ENCODE measurements at regions not wholly inside any gene's neighbourhood (a gene's known extent, or its start where the extent isn't known, plus 50 kb on each side); places are given as distances from the start of the nearest gene placed in this dataset.
A peak's percentile ranks its signal among the peaks of the same experiment; 100 is the strongest.
"Not testable (repeated sequence)": the region's sequence is repeated elsewhere in the genome, so short reads cannot be mapped to it uniquely, and the experiment has no call there.

DNA sequence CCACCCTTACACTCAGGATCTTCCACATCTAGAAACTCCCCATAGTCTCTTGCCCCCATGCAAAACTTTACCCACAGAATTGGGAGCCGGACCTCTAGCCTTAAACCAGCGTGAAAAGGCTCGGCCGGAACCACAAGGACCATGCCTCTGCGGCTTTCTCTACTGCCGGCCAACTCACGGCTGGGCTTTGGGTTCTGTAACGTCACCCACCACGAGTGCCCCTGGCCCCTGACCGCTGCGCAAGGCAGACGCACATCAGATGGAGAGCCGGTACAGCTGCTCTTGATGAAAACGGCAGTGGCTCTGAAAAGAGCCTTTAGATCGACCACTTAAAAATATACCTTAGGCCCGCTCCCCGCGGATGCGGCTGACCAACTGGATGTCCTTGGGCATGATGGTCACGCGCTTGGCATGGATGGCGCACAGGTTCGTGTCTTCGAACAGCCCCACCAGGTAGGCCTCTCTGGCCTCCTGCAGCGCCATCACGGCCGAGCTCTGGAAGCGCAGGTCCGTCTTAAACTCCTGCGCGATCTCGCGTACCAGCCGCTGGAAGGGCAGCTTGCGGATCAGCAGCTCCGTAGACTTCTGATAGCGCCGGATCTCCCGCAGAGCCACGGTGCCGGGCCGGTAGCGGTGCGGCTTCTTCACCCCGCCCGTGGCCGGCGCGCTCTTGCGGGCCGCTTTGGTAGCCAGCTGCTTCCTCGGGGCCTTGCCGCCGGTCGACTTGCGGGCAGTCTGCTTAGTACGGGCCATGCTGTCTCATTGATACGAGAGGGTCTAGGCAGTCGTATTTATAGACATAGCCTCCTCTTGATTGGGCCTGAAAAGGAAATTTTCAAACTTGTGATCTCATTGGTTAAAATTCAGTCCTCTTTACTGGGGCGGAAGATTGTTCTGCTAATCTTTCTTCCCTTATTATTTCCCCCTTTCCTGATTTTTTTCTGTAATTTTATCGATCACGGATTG lies 66.3 kb downstream of the FAM72C start:
- DNase-seq (ENCODE audit: low read depth in 2 of 2, low spot score in 1 of 2), result not testable (repeated sequence)

DNA sequence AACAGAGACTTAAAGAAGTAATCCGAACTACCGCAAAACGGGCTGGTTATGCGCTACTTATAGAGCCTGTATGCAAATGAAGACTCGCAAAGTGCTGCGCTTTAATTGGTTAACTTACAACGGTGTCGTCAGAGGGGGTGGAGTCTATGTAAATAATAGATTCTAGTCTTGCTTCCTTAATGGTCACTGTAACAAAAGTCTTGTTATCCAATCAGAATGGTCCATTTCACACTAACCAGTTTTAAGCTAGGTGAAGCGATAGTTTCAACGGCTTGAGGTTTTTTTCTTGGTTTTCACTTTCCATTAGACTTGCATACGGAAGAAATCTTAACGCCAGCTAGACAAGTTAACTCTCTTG lies 67.2 kb downstream of the FAM72C start:
- DNase-seq (ENCODE audit: low read depth in 2 of 2, low spot score in 1 of 2), result not testable (repeated sequence)

DNA sequence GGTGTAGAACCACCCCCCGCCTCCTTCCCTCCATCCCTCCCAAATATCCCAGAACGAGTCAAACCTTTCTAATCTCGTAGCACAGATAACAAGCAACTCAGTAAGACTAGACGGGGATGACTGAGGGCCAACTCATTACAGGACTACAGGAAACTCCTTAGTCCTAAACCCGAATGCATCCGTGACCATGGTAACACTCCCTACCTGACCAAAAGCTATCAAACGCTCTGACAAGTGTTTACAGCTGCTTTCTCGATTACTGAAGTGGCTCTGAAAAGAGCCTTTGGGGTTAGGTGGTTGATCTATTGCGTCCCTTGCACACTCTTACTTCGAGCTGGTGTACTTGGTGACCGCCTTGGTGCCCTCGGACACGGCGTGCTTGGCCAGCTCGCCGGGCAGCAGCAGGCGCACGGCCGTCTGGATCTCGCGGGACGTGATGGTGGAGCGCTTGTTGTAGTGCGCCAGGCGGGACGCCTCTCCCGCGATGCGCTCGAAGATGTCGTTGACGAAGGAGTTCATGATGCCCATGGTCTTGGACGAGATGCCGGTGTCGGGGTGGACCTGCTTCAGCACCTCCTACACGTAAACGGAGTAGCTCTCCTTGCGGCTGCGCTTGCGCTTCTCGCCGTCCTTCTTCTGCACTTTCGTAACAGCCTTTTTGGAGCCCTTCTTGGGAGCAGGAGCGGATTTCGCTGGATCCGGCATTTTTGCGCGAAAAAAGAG lies 67.7 kb downstream of the FAM72C start:
- DNase-seq (ENCODE audit: low read depth in 2 of 2, low spot score in 1 of 2), result not testable (repeated sequence)

DNA sequence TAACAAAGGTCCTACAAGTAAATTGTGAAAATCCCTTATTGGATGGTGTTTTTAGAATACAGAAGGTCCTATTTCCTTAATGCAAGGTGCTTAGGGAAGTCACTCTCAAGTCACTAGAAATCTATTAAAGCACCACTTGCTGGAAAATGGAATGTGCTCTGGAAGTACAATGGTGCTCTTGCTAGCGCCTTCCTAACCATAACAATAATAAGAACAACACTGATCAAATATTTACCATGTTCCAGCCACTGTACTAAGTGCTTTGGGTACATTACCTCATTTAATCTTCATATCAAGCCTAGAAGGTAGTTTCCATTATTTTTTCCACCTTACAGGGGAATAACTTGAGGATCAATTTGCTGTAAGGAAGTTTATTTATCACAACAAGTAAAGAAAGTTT lies 75.4 kb downstream of the FAM72C start:
- not testable (repeated sequence) for DNase-seq (ENCODE audit: low read depth in 2 of 2, low spot score in 1 of 2)

DNA sequence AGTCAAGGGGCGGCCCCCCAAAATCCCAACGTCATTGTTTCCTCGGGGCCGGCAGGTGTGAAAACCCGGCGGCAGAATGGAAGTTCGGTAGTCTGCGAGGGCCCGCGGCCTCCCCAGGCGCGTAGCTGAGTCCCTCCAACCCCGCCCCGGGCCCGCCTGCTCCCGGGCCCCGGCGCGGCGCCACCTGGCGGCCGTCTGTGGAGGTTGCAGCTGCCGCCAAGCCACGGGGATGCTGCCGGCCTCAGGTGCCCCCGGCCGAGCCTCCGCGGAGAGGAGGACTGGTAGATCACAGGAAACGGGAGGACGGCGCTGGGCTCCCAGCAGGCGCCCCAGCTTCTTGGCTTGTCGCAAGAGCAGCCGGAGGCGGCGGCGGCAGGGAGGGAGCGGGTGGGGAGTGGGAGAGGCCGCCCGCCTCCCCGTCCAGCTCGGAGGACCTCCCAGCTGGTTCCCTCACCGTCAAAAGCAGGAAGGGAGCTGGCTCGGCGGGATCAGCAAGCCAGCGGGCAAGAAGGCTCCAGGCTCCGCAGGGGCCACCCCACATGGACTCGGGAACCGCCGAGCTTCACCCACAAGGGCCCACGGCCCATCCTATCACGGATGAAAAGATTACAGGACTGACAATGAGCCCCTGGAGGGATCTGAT lies 86.7 kb downstream of the FAM72C start:
- DNase-seq (ENCODE audit: low read depth in 2 of 2, low spot score in 1 of 2), result peak; percentile 2 to 50

DNA sequence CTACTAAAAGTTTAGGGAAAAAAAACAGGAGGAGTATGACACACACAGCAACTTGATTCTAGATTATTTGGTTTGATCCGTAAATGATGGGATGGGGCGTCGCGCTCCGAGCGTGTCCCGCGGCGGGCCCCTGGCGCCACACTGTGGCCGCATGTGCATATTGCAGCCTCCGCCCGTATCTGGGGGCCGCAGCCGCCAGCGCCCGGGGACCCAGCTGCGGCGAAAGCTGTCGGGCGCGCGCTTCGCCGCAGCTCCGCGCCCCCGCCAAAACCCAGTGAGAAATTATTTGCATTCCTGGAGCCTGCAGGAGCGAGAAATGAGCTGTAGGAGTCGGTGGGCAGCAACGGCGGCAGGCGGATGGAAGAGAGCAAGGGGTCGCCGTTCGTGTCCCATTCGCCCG lies 87.3 kb downstream of the FAM72C start:
- DNase-seq (ENCODE audit: low read depth in 2 of 2, low spot score in 1 of 2), result peak in 1 of 2 donors; percentile 5

DNA sequence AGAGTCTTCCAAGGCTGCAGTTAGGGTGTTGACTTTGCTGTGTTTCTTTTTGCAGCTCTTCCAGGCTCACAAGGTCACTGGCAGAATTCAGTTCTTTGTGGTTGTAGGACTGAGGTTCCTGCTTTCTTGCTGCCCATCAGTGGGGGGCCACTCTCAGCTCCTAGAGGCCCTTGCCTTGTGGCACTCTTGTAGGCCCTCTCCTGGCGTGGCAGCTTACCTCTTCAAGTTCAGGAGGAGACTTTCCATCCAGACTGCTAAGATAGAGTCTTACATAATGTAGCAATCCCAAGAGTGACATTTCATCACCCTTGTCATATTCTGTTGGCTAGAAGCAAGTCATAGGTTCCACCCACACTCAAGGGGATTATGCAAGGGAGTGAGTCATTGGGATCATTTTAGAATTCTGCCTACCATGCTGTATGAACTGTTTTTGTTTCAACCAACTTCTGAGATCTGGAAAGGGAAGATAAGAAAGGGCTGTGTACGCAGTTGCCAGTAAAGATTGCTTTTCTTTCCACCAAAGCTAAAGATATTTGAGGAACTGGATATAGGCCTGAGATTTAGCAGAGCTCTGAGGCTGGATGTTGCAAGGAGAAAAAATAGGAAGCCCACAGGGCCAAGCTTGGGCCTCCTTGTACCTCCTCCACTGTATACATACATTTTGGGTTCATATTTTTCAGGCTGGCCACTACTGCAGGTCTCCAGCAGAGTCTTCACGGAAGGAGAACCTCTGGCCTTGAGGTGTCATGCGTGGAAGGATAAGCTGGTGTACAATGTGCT lies 91.8 kb downstream of the FAM72C start:
- DNase-seq (ENCODE audit: low read depth in 2 of 2, low spot score in 1 of 2), result not testable (repeated sequence)

DNA sequence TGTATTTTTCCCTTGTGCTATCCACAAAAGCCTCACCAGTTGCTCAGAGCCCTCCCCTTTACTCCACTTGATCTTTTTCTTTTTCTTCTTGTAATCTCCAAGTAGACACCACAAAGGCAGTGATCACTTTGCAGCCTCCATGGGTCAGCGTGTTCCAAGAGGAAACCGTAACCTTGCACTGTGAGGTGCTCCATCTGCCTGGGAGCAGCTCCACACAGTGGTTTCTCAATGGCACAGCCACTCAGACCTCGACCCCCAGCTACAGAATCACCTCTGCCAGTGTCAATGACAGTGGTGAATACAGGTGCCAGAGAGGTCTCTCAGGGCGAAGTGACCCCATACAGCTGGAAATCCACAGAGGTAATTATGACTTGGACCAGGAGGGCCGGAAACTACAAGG lies 95.8 kb downstream of the FAM72C start:
- DNase-seq (ENCODE audit: low read depth in 2 of 2, low spot score in 1 of 2), result not testable (repeated sequence)

DNA sequence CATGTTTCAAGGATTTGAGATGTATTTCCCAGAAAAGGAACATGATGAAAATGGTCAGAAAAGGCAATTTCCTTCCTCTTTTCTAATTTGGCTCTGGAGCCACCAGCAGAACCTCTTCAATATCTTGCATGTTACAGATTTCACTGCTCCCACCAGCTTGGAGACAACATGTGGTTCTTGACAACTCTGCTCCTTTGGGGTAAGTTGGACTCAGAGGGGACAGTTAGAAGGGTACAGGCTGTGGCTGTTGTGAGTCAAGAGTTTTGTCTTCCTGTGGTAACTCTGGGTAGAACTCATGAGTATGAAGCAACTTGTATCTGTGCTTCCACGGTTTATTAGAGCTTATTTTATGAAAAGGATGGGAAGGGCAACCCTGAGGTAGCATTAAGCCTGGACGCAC lies 97.2 kb downstream of the FAM72C start:
- DNase-seq (ENCODE audit: low read depth in 2 of 2, low spot score in 1 of 2), result not testable (repeated sequence)

DNA sequence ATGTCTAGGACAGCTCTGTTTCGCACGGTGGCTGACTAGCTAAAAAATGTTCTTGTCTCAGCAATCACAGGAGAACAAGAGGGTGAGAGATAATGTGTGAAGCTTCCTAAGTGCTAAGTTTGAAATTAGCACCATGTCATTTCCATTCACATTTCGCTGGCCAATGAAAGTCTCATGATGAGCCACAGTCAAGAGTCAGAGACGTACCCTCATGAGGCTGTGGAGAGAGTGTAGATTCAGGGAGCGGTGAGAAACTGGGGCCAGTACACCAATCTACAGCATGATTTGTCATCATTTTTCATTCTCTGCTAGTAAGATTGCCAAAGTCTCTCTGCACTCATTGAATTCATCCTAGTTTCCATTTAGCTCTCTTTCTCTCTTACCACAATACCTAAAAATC lies 98.1 kb downstream of the FAM72C start:
- not testable (repeated sequence) for DNase-seq (ENCODE audit: low read depth in 2 of 2, low spot score in 1 of 2)

DNA sequence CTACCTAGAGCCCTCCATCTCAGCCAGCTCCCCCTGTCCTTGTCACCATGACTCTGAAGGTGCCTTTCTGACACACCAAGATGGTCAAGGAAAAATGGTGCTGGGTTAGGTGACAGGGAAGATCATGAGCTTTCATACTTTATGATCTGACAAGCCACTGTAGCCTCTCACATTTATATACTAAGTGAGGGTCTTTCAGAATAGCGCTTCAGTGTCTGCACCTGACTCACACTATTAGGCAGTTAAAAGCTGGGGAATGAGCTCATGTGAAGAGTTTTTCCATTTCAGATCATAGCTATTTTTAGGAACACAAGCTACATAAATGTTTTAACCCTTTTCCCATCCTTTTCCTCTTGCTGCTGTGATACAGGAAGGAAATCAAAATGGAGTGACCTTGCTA lies 101.4 kb downstream of the FAM72C start:
- not testable (repeated sequence) for DNase-seq (ENCODE audit: low read depth in 2 of 2, low spot score in 1 of 2)

DNA sequence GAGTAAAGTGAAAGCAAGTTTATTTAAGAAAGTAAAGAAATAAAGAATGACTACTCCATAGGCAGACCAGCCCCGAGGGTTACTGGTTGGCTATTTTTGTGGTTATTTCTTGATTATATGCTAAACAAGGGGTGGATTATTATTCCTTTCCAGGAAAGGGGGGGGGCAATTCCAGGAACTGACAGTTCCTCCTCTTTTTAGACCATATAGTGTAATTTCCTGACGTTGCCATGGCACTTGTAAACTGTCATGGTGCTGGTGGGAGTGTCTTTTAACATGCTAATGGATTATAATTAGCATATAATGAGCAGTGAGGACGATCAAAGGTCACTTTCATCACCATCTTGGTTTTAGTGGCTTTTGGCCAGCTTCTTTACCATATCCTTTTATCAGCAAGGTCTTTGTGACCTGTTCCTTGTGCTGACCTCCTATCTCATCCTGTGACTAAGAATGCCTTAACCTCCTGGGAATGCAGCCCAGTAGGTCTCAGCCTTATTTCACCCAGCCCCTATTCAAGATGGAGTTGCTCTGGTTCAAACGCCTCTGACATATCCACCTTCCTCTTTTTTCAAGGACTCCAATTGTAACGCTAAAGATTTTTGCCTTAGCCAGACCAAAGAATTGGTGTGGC lies 104.1 kb downstream of the FAM72C start:
- not testable (repeated sequence) for DNase-seq (ENCODE audit: low read depth in 2 of 2, low spot score in 1 of 2)

DNA sequence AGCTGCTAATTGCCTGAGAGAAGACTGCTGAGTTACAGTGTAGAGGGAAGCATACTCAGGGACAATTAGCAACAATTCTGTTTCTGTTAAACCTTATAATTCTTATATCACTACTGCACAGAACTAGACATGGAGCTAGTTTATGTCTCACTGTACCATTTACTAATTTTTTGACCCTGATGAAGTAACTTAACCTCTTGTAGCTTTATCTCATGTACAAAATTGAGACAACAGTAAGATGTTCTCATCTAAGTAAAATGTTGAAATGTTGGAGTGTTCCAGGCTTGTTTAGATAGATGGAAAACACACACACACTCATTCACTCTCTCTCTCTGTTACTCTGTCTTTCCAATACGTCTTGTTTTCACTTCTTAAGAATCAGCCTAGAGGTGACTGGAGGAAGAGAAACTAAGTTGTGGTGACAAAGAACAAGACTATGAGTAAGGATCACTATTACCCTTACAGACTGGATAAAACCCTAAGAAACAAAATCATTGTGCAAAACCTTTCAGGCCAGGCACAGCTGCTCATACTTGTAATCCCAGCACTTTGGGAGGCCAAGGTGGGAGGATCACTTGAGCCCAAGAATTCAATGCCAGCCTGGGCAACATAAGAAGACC lies 107.8 kb downstream of the FAM72C start:
- not testable (repeated sequence) for DNase-seq (ENCODE audit: low read depth in 2 of 2, low spot score in 1 of 2)

DNA sequence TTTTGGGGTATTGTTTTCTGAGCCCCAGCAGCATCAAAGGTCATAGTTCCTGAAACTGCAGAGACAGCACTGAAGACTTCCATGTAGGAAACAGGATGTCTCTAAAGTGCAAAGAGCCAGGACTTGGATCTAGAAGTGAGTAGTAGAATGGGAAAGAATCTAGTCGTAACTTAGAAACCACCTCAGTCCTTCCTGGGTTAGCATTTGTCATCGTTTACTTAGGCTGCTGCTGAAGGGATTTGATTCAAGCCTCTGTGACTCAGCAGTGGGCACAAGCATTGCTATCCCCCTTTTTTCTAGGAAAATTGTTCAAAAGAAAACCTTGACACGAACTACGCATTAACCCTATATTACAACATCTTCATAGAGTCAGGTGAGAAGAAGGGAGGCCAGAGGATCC lies 109.1 kb downstream of the FAM72C start:
- DNase-seq (ENCODE audit: low read depth in 2 of 2, low spot score in 1 of 2), result not testable (repeated sequence)

DNA sequence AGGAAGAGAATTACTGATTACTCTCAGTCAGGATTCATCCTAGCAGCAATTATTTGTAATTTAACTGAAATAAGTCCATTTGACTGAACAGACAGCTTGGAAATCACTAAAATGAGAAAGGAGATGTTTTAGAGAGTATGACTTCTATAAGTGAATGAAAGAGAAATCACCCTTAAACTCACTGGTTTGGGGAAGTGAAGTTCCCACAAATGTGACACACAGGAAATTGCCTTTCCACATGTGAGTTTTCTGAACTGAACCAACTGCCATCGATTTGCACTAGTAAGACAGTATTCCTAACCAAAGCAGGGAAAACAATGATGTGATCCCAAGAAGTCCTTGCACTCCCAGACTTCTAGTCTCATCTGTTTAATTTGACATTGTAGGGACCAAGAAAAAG lies 110.5 kb downstream of the FAM72C start:
- DNase-seq (ENCODE audit: low read depth in 2 of 2, low spot score in 1 of 2), result not testable (repeated sequence)

DNA sequence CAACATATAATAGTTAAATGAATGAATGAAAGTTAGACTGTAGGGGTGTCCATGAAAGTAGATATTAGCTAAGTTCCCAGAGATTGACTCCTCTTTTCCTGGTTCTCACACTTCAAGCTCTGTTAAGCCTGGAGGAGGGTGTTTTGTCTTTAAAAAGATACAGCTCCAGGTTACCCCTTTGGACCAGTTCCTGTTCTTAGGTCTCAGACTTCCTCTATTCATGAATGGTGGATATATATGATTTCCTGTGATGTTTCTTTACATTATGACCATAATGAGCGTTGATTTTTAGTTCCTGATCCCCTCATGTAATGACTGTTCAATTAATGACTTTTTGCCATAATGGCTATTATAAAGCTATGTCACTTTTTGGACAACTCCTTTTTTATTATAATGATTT lies 115.9 kb downstream of the FAM72C start:
- not testable (repeated sequence) for DNase-seq (ENCODE audit: low read depth in 2 of 2, low spot score in 1 of 2)

DNA sequence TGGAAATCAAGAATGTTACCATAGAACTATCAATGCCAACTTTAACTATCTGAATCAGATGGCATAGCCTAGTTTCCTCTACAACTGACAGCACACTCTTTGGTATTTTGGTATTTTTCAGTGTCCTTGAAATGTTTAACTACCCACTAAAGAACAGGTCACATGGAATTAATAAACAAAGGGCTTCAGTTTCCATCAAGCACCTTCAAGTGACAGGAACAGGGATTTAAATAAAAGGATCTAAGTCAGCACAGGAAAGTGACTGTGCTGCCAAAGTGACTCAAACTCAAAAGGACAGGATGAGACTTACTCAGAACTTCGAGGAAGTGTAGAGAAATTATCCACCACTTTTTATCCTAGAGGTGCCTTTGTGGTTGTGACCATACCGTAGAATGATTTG lies 117.7 kb downstream of the FAM72C start:
- not testable (repeated sequence) for DNase-seq (ENCODE audit: low read depth in 2 of 2, low spot score in 1 of 2)

DNA sequence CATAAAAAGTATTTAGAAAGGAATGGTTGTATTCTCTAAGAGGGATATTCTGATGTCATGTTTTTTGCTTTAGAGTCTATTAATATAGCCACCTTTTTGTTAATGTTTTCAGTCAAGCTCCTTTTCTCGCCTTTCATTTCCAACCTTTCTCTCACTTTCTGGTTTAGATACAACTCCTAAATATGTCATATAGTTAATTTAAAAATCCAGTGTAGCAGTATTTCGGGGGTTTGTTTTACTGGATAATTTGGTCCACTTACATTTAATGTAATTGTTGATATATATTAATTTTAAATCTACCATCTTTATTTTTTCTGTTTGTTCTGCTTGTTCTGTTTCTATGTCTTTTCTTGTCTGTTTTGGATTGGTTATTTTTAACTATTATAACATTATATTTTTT lies 121.1 kb downstream of the FAM72C start:
- not testable (repeated sequence) for DNase-seq (ENCODE audit: low read depth in 2 of 2, low spot score in 1 of 2)

DNA sequence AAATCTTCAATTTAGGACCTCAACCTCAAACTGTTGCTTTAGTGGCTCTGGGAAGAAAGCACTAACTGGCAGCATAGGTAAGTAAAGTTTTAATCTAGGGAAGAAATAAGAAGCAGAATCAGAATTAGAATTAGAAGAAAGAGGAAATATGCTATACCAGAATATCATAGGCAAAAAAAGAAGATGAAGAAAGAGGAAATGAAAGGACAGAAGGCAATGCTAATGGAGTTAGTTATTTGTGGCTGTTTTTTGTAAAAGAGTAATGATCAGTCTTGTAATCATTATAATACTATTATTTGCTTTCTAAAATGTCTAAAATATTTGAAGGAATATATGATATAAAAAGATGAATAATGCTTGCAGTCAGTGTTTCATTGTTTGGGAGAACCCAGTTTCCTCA lies 122.9 kb downstream of the FAM72C start:
- DNase-seq (ENCODE audit: low read depth in 2 of 2, low spot score in 1 of 2), result not testable (repeated sequence)

DNA sequence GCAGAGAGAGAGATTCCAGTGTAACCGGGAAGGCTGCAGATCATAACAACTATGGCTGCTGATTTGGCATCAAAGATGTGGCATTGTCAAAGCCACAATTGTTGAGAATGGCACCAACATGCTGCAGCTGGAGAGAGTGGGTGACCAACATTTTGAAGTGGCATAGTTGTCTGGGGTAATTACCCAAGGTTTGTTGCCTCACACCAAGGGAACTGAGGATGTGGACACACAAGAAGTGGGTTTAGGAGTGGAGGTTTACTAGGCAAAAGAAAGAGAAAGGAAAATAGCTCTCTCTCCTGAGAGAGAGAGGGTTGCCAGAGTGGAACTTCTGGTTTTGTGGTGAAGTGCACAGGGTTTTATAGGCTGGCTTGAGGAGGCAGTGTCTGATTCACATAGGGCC lies 126.6 kb downstream of the FAM72C start:
- DNase-seq (ENCODE audit: low read depth in 2 of 2, low spot score in 1 of 2), result not testable (repeated sequence)
